DND-41 (cell line): ENCODE measurements at regions not wholly inside any gene's neighbourhood (a gene's known extent, or its start where the extent isn't known, plus 50 kb on each side); places are given as distances from the start of the nearest gene placed in this dataset.

Experiments
- ATAC-seq: fragments of 200-7000 bp; cut with Tn5 transposase; 3 replicates; pipeline ENCODE4 v1.9.1; 2021; ENCODE audit warnings: low read depth; ENCODE audit not compliant: insufficient read depth
- DNase-seq: peaks from one replicate; pipeline ENCODE4 v3.0.0-alpha.2; 2020
- H2AFZ ChIP-seq: 2 replicates; pipeline ENCODE4 v1.6.0; 2012; ENCODE audit warnings: low read depth, low read length
- H3K27ac ChIP-seq: 2 replicates; pipeline ENCODE4 v1.5.1; 2012; ENCODE audit warnings: low read length, inconsistent platforms
- H3K27me3 ChIP-seq: fragments of 200-600 bp; sonication (generic); 2 replicates; pipeline ENCODE4 v1.6.0; 2012; ENCODE audit warnings: low read length, mild to moderate bottlenecking, inconsistent platforms; ENCODE audit not compliant: insufficient read depth, poor library complexity
- H3K36me3 ChIP-seq: 2 replicates; pipeline ENCODE4 v1.5.1; 2012; ENCODE audit warnings: low read length, inconsistent platforms; ENCODE audit not compliant: insufficient read depth
- H3K4me1 ChIP-seq: 2 replicates; pipeline ENCODE4 v1.5.1; 2012; ENCODE audit warnings: mild to moderate bottlenecking, low read length; ENCODE audit not compliant: insufficient read depth
- H3K4me2 ChIP-seq: 2 replicates; pipeline ENCODE4 v1.6.0; 2012; ENCODE audit warnings: mild to moderate bottlenecking, moderate library complexity, low read length, inconsistent platforms; ENCODE audit not compliant: insufficient read depth
- H3K4me3 ChIP-seq, 2 experiments: fragments of 200-600 bp in 1 of 2; shearing (Covaris generic) in 1 of 2; 2 replicates each; pipeline ENCODE4 v1.5.1; 2012 to 2016; ENCODE audit warnings: inconsistent platforms in 2 of 2, low read length in 2 of 2, mild to moderate bottlenecking in 2 of 2, low read depth in 1 of 2, moderate library complexity in 1 of 2
- H3K79me2 ChIP-seq: 2 replicates; pipeline ENCODE4 v1.6.0; 2012; ENCODE audit warnings: low read length, inconsistent platforms; ENCODE audit not compliant: insufficient read depth
- H3K9ac ChIP-seq: 2 replicates; pipeline ENCODE4 v1.6.0; 2012; ENCODE audit warnings: low read depth, mild to moderate bottlenecking, inconsistent platforms, low read length, moderate library complexity
- H3K9me3 ChIP-seq: 2 replicates; pipeline ENCODE4 v1.5.1; 2012; ENCODE audit warnings: low read length, moderate library complexity, mild to moderate bottlenecking, inconsistent platforms; ENCODE audit not compliant: insufficient read depth, severe bottlenecking
- H4K20me1 ChIP-seq: 2 replicates; pipeline ENCODE4 v1.6.0; 2012; ENCODE audit warnings: low read length; ENCODE audit not compliant: insufficient read depth
- EZH2 ChIP-seq: IDR thresholded peaks from 3 replicates; pipeline ENCODE4 v1.6.1; 2012; ENCODE audit warnings: borderline replicate concordance, low read depth, mild to moderate bottlenecking, moderate library complexity, low read length, inconsistent platforms; ENCODE audit not compliant: severe bottlenecking
- TF ChIP-seq, protein P1 (sequence below): IDR thresholded peaks from 2 replicates; pipeline ENCODE4 v1.5.1; 2012; ENCODE audit warnings: borderline replicate concordance, low read length, moderate library complexity, mild to moderate bottlenecking; ENCODE audit not compliant: poor library complexity, severe bottlenecking; ENCODE audit errors: extremely low read depth

DNA sequence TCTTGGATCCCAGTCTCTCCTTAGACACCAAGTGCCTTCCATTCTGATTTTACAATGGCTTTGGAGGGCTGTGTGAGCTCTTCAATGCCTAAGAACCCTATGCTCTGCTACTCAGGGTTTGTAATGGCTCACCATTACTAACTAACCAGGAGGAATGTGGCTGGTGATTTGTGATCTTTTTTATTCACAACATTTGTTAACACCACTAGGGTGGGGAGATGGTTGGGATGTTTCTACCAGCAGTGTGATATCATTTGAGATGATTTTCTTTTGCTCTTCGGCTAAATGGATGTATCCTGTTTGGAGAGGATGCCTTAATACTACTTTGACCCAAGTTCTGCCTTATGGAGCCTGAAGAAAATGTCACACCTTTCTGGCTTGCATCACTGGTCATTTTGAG is 226.9 kb downstream of the MFSD1 start:
- no peak overlapping the region for H3K9ac ChIP-seq
- H2AFZ ChIP-seq = no peak overlapping the region
- no peaks in the 10 kb centered on the region for H3K9me3 ChIP-seq
- ATAC-seq (no peak), DNase-seq (no peak)
- H3K36me3 ChIP-seq = no peaks in the 10 kb centered on the region
- no peaks in the 10 kb centered on the region for H4K20me1 ChIP-seq
- H3K27ac ChIP-seq = no peak overlapping the region
- H3K4me2 ChIP-seq = no peak overlapping the region
- H3K79me2 ChIP-seq = no peaks in the 10 kb centered on the region
- H3K4me3 ChIP-seq = no peak overlapping the region
- no peaks in the 10 kb centered on the region for H3K27me3 ChIP-seq
- no peaks in the 10 kb centered on the region for H3K4me1 ChIP-seq
- TF ChIP-seq EZH2 = no peak
- TF ChIP-seq, protein P1, sequence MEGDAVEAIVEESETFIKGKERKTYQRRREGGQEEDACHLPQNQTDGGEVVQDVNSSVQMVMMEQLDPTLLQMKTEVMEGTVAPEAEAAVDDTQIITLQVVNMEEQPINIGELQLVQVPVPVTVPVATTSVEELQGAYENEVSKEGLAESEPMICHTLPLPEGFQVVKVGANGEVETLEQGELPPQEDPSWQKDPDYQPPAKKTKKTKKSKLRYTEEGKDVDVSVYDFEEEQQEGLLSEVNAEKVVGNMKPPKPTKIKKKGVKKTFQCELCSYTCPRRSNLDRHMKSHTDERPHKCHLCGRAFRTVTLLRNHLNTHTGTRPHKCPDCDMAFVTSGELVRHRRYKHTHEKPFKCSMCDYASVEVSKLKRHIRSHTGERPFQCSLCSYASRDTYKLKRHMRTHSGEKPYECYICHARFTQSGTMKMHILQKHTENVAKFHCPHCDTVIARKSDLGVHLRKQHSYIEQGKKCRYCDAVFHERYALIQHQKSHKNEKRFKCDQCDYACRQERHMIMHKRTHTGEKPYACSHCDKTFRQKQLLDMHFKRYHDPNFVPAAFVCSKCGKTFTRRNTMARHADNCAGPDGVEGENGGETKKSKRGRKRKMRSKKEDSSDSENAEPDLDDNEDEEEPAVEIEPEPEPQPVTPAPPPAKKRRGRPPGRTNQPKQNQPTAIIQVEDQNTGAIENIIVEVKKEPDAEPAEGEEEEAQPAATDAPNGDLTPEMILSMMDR = no peak

DNA sequence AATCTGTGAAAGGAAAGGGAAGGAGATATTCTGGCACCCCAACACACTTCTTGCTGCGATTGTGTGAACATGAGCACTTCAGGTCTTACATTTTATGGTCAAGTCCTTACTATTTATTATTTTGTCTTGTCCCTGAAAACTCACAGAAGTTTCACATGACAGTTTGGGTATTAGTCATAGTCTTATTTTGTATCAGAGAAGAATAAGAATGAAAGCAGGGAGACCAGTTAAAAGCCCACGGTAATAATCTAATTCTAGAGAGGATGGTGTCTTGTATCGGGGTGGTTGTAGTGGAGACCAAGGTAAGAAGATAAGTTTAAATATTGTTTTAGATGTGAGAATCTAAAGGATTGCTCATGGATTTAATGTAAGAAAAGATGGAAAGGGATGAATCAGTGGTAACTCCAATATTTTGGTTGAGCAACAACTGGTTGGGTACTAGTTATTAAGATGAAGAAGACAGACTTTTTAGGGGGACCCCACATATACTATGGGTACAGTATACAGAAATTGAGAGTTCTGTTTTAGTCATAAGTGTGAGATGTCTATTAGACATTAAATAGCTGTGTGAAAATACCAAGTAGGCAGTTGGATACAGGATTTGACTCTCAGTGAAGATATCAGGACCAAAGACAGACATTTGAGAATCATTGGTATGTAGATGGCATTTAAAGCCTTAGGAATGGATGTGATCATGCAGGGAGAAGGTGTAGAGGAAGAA is 227.6 kb downstream of the MFSD1 start:
- Histone ChIP-seq H3K4me3 (no peak overlapping the region), H3K4me2 (no peak overlapping the region), H3K79me2 (no peaks in the 10 kb centered on the region), H3K27me3 (no peaks in the 10 kb centered on the region), H3K4me1 (no peaks in the 10 kb centered on the region), H3K27ac (no peak overlapping the region), H3K9me3 (no peaks in the 10 kb centered on the region), H2AFZ (no peak overlapping the region), H3K9ac (no peak overlapping the region), H3K36me3 (no peaks in the 10 kb centered on the region), H4K20me1 (no peaks in the 10 kb centered on the region)
- no peak for ATAC-seq
- TF ChIP-seq, protein P1 = no peak
- TF ChIP-seq EZH2 = no peak
- DNase-seq = no peak

DNA sequence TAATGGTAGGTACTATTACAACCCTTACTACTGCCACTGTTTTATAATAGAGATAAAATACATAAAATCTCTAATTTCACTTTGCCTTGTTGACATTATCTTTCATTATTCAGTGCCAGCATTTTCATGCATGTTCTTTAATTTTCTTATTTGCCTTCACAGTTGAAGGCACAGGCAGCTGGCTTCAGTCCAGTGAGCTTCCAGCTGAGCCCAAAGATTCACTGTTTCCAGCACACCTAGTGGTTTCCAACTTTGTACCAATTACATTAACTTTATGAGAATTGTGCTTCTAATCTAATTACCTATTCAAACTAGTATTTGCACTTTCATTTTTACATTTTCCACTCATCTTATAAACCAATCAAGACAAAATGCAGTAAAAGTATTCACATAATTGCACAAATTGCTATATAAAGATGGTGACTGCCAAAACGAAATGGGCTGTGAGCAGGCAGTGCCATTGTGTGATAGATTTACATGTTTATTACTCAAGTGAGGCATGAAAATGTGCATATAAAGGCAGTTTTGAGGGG is 228.3 kb downstream of the MFSD1 start:
- Histone ChIP-seq H3K4me2 (no peak overlapping the region), H3K4me3 (no peak overlapping the region), H3K27ac (no peak overlapping the region), H3K9ac (no peak overlapping the region), H3K27me3 (no peaks in the 10 kb centered on the region), H3K9me3 (no peaks in the 10 kb centered on the region), H3K79me2 (no peaks in the 10 kb centered on the region), H4K20me1 (no peaks in the 10 kb centered on the region), H3K36me3 (no peaks in the 10 kb centered on the region), H3K4me1 (no peaks in the 10 kb centered on the region), H2AFZ (no peak overlapping the region)
- no peak for DNase-seq
- no peak for ATAC-seq
- no peak for TF ChIP-seq EZH2
- TF ChIP-seq, protein P1 = no peak
